ENCODE measurements at regions not wholly inside any gene's neighbourhood (a gene's known extent, or its start where the extent isn't known, plus 50 kb on each side); places are given as distances from the start of the nearest gene placed in this dataset.

DNA sequence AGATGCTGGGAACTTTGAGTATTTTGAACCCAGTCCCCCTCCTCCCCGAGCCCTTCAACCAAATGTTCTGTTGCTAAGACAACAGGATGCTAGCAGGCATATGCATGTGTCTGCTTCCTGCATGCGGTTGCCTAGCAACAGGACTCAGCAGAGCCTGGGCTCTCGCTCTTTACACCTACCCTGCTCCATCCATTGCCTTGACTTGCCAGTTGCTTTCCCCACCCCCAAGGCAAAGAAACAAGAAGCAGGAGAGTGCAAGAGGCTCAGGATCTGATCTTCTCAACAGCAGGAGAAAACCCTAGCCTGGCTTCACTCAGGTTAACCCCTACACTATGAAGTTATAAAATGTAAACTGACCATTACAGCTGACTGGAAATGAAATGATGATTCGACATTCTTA lies 393.0 kb downstream of the IGSF11 start (continued):
- TF ChIP-seq CHD7 (IDR thresholded peaks at IDR 0.05; ENCODE audit: insufficient replicate concordance, low read length), result no peak
- no peak for TF ChIP-seq EZH2 (IDR thresholded peaks at IDR 0.05; ENCODE audit: low read depth, low read length, severe bottlenecking)
- 0 out of 2 replicates have a peak, but pooled peaks have one; percentile 20 for TF ChIP-seq CREB1 (IDR thresholded peaks at IDR 0.05)
- TF ChIP-seq TEAD4 (IDR thresholded peaks at IDR 0.05; ENCODE audit: low read depth, low read length), result no peak
- peak in 1 of 2 experiments; percentile 11; a peak in 1 of 4 replicates for TF ChIP-seq RAD21 (IDR thresholded peaks at IDR 0.05 in 1 of 2, conservative IDR thresholded peaks at IDR 0.05 in 1 of 2; ENCODE audit: low read depth in 2 of 2, low read length in 2 of 2)
- peak; percentile 85 to 97; a peak in 3 of 4 replicates for TF ChIP-seq SIN3A (conservative IDR thresholded peaks at IDR 0.05 in 1 of 2, IDR thresholded peaks at IDR 0.05 in 1 of 2; ENCODE audit: low read depth in 1 of 2, low read length in 2 of 2)
